VCaP (cell line): ENCODE measurements at regions not wholly inside any gene's neighbourhood (a gene's known extent, or its start where the extent isn't known, plus 50 kb on each side); places are given as distances from the start of the nearest gene placed in this dataset.
"Not testable (repeated sequence)": the region's sequence is repeated elsewhere in the genome, so short reads cannot be mapped to it uniquely, and the experiment has no call there.

Experiments
- H3K27ac ChIP-seq: fragments of 450-650 bp; 2 replicates; pipeline ENCODE4 v1.5.1; 2017
- CTCF ChIP-seq: fragments of 450-650 bp; conservative IDR thresholded peaks from 2 replicates; pipeline ENCODE4 v1.5.1; 2017; ENCODE audit warnings: mild to moderate bottlenecking, moderate library complexity

DNA sequence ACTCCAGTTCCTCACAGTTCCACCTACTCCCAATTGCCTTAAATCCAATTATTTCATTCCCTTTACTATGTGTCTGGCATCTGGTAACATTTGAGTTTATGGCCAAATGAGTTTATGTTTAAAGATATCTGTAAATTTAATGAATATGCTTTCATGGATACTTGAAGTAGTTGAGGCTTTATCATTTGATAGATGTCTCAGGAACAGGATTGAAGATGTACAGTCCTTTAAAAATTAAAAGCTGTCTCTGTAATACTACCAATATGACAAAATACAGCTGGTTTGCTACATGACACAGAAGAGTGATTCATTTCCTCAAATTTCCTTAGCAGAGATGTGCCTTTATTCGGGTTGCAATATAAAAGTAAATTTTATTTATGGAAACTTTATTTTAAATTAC, 2326.0 kb upstream of the ACO1 start:
- no peak overlapping the region for H3K27ac ChIP-seq
- no peak for TF ChIP-seq CTCF

- H3K27ac ChIP-seq, result no peak overlapping the region
- no peak for TF ChIP-seq CTCF
These were observed 2323.5 kb upstream of the ACO1 start for GRCh38 chr9:30060976-30061375.

DNA sequence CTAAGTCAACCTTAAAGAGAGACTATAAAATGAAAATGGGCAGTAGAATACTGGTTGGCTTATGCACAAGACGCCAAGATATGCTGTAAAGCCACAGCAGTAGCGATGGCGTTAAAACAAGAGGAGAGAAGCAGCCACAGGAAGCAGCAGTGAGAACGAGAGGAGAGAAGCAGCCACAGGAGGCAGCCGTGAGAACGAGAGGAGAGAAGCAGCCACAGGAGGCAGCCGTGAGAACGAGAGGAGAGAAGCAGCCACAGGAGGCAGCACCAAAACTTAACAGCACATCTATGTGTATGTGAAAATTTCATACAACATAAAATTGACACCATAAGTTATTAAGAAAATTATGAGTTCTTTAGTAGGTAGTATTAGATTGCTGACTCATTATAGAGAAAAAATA, 2318.6 kb upstream of the ACO1 start:
- H3K27ac ChIP-seq, result no peak overlapping the region
- TF ChIP-seq CTCF, result peak; percentile 76

DNA sequence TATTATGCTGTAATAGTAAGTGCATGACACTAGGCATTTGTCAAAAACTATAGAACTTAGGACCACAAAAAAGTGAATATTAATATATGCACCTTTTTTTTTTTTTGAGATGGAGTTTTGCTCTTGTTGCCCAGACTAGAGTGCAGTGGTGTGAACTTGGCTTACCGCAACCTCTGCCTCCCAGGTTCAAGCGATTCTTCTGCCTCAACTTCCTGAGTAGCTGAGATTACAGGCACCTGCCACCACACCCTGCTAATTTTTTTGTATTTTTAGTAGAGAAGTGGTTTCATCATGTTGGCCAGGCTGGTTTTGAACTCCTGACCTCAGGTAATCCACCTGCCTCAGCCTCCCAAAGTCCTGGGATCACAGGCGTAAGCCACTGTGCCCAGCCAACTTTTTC, 2315.2 kb upstream of the ACO1 start:
- H3K27ac ChIP-seq, result not testable (repeated sequence)

GRCh38 chr9:30075022-30075421, 2309.4 kb upstream of the ACO1 start:
- no peak overlapping the region for H3K27ac ChIP-seq
- no peak for TF ChIP-seq CTCF

DNA sequence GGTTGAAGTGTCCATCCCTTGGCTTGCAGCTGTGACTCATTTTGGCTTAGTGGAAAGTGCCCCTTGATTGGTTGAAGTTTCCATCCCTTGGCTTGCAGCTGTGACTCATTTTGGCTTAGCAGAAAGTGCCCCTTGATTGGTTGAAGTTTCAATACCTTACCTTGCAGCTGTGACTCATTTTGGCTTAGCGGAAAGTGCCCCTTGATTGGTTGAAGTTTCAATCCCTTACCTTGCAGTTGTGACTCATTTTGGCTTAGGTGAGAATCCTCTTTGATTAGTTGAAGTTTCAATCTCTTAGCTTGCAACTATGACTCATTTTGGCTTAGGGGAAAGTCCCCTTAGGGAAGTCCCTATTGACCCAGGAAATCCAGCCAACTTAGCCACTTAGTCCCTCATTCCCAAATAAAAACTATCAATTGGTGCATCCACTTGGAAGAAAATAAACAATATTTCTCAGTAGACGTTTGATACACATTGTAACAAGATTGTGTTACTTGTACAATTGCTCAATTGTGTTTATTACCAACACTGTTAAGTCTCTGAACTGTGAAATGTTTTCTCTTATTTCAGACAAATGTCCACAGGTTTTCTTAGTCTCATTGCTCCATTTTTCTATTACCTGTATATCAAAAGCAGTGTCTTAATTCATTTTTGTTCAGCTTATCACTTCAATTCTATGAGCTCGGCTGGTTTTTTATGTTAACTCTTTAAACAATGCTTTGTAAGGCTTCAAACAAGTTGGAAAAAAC, 2308.8 kb upstream of the ACO1 start:
- TF ChIP-seq CTCF, result no peak
- no peak overlapping the region for H3K27ac ChIP-seq

GRCh38 chr9:30078195-30078594, 2306.2 kb upstream of the ACO1 start:
- no peak overlapping the region for H3K27ac ChIP-seq
- no peak for TF ChIP-seq CTCF

DNA sequence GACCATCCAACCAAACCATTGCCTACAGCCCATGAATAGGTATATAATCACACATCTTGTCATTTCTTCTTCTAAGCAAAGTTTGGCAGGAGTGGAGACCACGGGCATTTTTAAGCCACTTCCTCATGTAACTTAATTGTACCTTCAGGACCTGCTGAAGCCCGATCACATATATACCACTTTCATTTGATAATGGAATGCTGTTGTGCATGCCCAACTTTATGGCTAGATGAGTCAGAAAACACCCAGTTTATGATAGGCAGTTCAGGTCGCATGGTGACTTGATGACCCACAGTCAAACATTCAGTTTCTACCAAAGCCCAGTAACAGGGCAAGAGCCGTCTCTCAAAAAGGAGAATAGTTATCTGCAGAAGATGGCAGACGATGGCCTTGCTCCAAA, 2295.0 kb upstream of the ACO1 start:
- no peak overlapping the region for H3K27ac ChIP-seq
- no peak for TF ChIP-seq CTCF
